IMR-90 (cell line): ENCODE measurements at regions not wholly inside any gene's neighbourhood (a gene's known extent, or its start where the extent isn't known, plus 50 kb on each side); places are given as distances from the start of the nearest gene placed in this dataset.
"Not testable (repeated sequence)": the region's sequence is repeated elsewhere in the genome, so short reads cannot be mapped to it uniquely, and the experiment has no call there.

Experiments used
- ATAC-seq: fragments of 200-7000 bp; cut with Tn5 transposase; 2 replicates; pipeline ENCODE4 v1.9.1; 2020; ENCODE audit warnings: low read depth, mild to moderate bottlenecking, moderate library complexity
- BruUV-seq: library from RNA; stranded (reverse); fragments of 400-500 nt; replicated peaks from 2 replicates; lab custom pipeline; 2021; lab: Mats Ljungman, UMichigan
- CTCF ChIA-PET: fragments of 300-600 bp; formaldehyde crosslinking; extraction: SDS; loops from one replicate; lab custom pipeline; 2021; ENCODE audit warnings: antibody characterized with exemption; lab: Yijun Ruan, JAX
- POLR2A ChIA-PET: fragments of 300-600 bp; sonication (Branson Sonifier 250); formaldehyde crosslinking; loops from one replicate; lab custom pipeline; 2022; ENCODE audit warnings: antibody characterized with exemption; ENCODE audit not compliant: unreplicated experiment; lab: Charles Lee
- DNase-seq: peaks from one replicate; pipeline ENCODE4 v3.0.0; 2013
- H2AFZ ChIP-seq: replicated peaks from 2 replicates; pipeline ENCODE3; 2013; ENCODE audit warnings: low read length, mild to moderate bottlenecking; ENCODE audit not compliant: poor library complexity
- H2AK5ac ChIP-seq: 2 replicates; pipeline ENCODE4 v1.6.1; 2013; ENCODE audit warnings: low read depth, low read length, inconsistent platforms
- H2AK9ac ChIP-seq: replicated peaks from 2 replicates; pipeline ENCODE3; 2013; ENCODE audit warnings: mild to moderate bottlenecking, low read depth, low read length, moderate library complexity; ENCODE audit not compliant: poor library complexity
- H2BK120ac ChIP-seq: 2 replicates; pipeline ENCODE4 v1.6.1; 2013; ENCODE audit warnings: low read depth, low read length, inconsistent platforms
- H2BK15ac ChIP-seq: 3 replicates; pipeline ENCODE4 v1.6.1; 2013; ENCODE audit warnings: low read depth, low read length, inconsistent platforms
- H2BK20ac ChIP-seq: 2 replicates; pipeline ENCODE4 v1.6.1; 2013; ENCODE audit warnings: low read depth, mild to moderate bottlenecking, inconsistent platforms, low read length, moderate library complexity
- H2BK5ac ChIP-seq: 2 replicates; pipeline ENCODE4 v1.6.1; 2013; ENCODE audit warnings: mild to moderate bottlenecking, low read depth, low read length, inconsistent platforms; ENCODE audit not compliant: poor library complexity, severe bottlenecking
- H3K14ac ChIP-seq: replicated peaks from 2 replicates; pipeline ENCODE4 v1.6.1; 2013; ENCODE audit warnings: low read depth, low read length, inconsistent platforms
- H3K18ac ChIP-seq: 2 replicates; pipeline ENCODE4 v1.6.1; 2013; ENCODE audit warnings: low read depth, low read length, control low read depth
- H3K23ac ChIP-seq: 2 replicates; pipeline ENCODE4 v1.6.1; 2013; ENCODE audit warnings: low read depth, low read length, inconsistent platforms
- H3K27ac ChIP-seq: 2 replicates; pipeline ENCODE4 v1.5.1; 2013; ENCODE audit warnings: mild to moderate bottlenecking, control low read depth, low read length; ENCODE audit not compliant: insufficient read depth
- H3K27me3 ChIP-seq: 2 replicates; pipeline ENCODE4 v1.6.1; 2013; ENCODE audit warnings: low read length; ENCODE audit not compliant: control insufficient read depth, insufficient read depth
- H3K36me3 ChIP-seq: 2 replicates; pipeline ENCODE4 v1.6.1; 2013; ENCODE audit warnings: low read length, mixed read lengths; ENCODE audit not compliant: control insufficient read depth, insufficient read depth
- H3K4ac ChIP-seq: 2 replicates; pipeline ENCODE4 v1.6.1; 2013; ENCODE audit warnings: low read depth, low read length, inconsistent platforms
- H3K4me1 ChIP-seq: 2 replicates; pipeline ENCODE4 v1.6.1; 2013; ENCODE audit warnings: low read length, mixed read lengths; ENCODE audit not compliant: control insufficient read depth, insufficient read depth
- H3K4me2 ChIP-seq: 2 replicates; pipeline ENCODE4 v1.6.1; 2013; ENCODE audit warnings: low read depth, mild to moderate bottlenecking, control low read depth, low read length, moderate library complexity
- H3K4me3 ChIP-seq: 2 replicates; pipeline ENCODE4 v1.5.1; 2013; ENCODE audit warnings: low read depth, mild to moderate bottlenecking, control low read depth, low read length, moderate library complexity; ENCODE audit not compliant: insufficient read depth
- H3K56ac ChIP-seq: 2 replicates; pipeline ENCODE4 v1.6.1; 2013; ENCODE audit warnings: low read length, inconsistent platforms; ENCODE audit not compliant: insufficient read depth; ENCODE audit errors: extremely low read depth
- H3K79me1 ChIP-seq, 2 experiments: 2 replicates each; pipeline ENCODE4 v1.6.1; 2013; ENCODE audit warnings: low read length in 2 of 2, inconsistent platforms in 1 of 2, low read depth in 1 of 2
- H3K9ac ChIP-seq: 2 replicates; pipeline ENCODE4 v1.6.1; 2013; ENCODE audit warnings: low read depth, low read length, control low read depth
- H3K9me1 ChIP-seq: 2 replicates; pipeline ENCODE4 v1.6.1; 2013; ENCODE audit warnings: low read length, inconsistent platforms; ENCODE audit not compliant: insufficient read depth
- H3K9me3 ChIP-seq: 2 replicates; pipeline ENCODE4 v1.6.1; 2013; ENCODE audit warnings: low read length; ENCODE audit not compliant: control insufficient read depth, insufficient read depth
- H4K20me1 ChIP-seq: 2 replicates; pipeline ENCODE4 v1.6.1; 2013; ENCODE audit warnings: low read length, inconsistent platforms; ENCODE audit not compliant: insufficient read depth
- H4K5ac ChIP-seq: 2 replicates; pipeline ENCODE4 v1.6.1; 2013; ENCODE audit warnings: mild to moderate bottlenecking, low read depth, low read length, control low read depth
- H4K8ac ChIP-seq, 2 experiments: 2 replicates each; pipeline ENCODE4 v1.6.1; 2013; ENCODE audit warnings: low read depth in 2 of 2, low read length in 2 of 2, control low read depth in 1 of 2, inconsistent platforms in 1 of 2
- H4K91ac ChIP-seq: 2 replicates; pipeline ENCODE4 v1.6.1; 2013; ENCODE audit warnings: low read depth, low read length, inconsistent platforms; ENCODE audit not compliant: insufficient read depth
- WGBS, 2 experiments: methylation state at CpG; one replicate each; pipeline versions ENCODE4 v1.1.5 to v1.1.7; 2013; ENCODE audit warnings: missing lambda C conversion rate in 2 of 2; ENCODE audit not compliant: insufficient read length in 1 of 2; ENCODE audit errors: extremely low coverage in 2 of 2; 5-methylcytosine and 5-hydroxymethylcytosine counted together
- dilution Hi-C: fragments of 300-500 bp; cut with HindIII; formaldehyde crosslinking; loops from one replicate; pipeline ENCODE4 v1.14.3; 2018; ENCODE audit warnings: low sequenced_read_pairs; ENCODE audit not compliant: unreplicated experiment
- in situ Hi-C: fragments of 300-500 bp; cut with MboI; formaldehyde crosslinking; loops from 3 replicates; pipeline ENCODE4 v1.14.3; 2019; ENCODE audit warnings: low sequenced_read_pairs, inconsistent platforms, mixed read lengths
- intact Hi-C: fragments of 100-400 bp; cut with micrococcal nuclease; formaldehyde crosslinking; loops from 2 replicates; pipeline ENCODE4 v1.10.0; 2022

DNA sequence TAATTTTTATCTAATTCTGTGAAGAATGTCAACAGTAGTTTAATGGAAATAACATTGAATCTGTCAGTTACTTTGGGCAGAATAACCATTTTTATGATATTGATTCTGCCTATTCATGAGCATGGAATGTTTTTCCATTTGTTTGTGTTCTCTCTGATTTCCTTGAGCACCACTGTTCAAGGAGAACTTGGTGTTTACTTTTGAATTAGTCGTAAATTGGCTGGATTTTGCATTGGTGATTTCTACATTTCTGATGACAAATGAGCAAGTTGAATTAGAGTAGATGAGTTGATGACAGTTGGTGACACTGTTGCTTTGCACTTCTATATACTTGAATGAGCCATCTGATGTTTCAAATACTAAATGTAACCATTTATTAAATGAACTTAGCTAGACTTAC, 1007.3 kb upstream of the ADAMTS5 start:
- H4K8ac ChIP-seq, H3K23ac ChIP-seq, H3K27me3 ChIP-seq, ATAC-seq, dilution Hi-C loops, H3K36me3 ChIP-seq, H2BK120ac ChIP-seq, H3K9me3 ChIP-seq, H3K4me1 ChIP-seq, intact Hi-C loops, H4K20me1 ChIP-seq, H3K9me1 ChIP-seq, H3K9ac ChIP-seq, H3K18ac ChIP-seq, H3K4me3 ChIP-seq, H2AK5ac ChIP-seq, in situ Hi-C loops, H2BK15ac ChIP-seq, H4K91ac ChIP-seq, H3K4me2 ChIP-seq, H2BK5ac ChIP-seq, H3K27ac ChIP-seq, H3K56ac ChIP-seq, DNase-seq, H3K14ac ChIP-seq, H4K5ac ChIP-seq, CTCF ChIA-PET, POLR2A ChIA-PET, BruUV-seq, H3K79me1 ChIP-seq, H2BK20ac ChIP-seq, H2AK9ac ChIP-seq, H3K4ac ChIP-seq, H2AFZ ChIP-seq: not testable (repeated sequence)
- WGBS, 2 experiments, result no CpG with 5 or more reads among the region's 1 CpG
